ENCODE measurements at regions not wholly inside any gene's neighbourhood (a gene's known extent, or its start where the extent isn't known, plus 50 kb on each side); places are given as distances from the start of the nearest gene placed in this dataset.

GRCh38 chr4:124486423-124486822 lies 226.1 kb downstream of the ANKRD50 start:
- DNase-seq = no peak

GRCh38 chr4:124487651-124488050 lies 224.9 kb downstream of the ANKRD50 start:
- DNase-seq = no peak

- no peak for DNase-seq
Observed at GRCh38 chr4:124491361-124492145, 221.0 kb downstream of the ANKRD50 start.

- peak in 2 of 4 experiments; percentile 1 to 3 for DNase-seq
Observed at GRCh38 chr4:124499261-124499660, 213.3 kb downstream of the ANKRD50 start.

- no peak for DNase-seq
Observed at GRCh38 chr4:124501576-124501975, 211.0 kb downstream of the ANKRD50 start.

GRCh38 chr4:124504431-124504830 lies 208.1 kb downstream of the ANKRD50 start:
- DNase-seq = no peak

GRCh38 chr4:124505211-124505610 lies 207.3 kb downstream of the ANKRD50 start:
- no peak for DNase-seq

GRCh38 chr4:124509151-124509550 lies 203.4 kb downstream of the ANKRD50 start:
- DNase-seq = no peak

GRCh38 chr4:124514588-124514987 lies 197.9 kb downstream of the ANKRD50 start:
- DNase-seq = no peak

- DNase-seq = no peak
Observed at GRCh38 chr4:124515591-124515990, 196.9 kb downstream of the ANKRD50 start.

GRCh38 chr4:124519196-124519595 lies 193.3 kb downstream of the ANKRD50 start:
- no peak for DNase-seq

- DNase-seq = no peak
Observed at GRCh38 chr4:124523816-124524215, 188.7 kb downstream of the ANKRD50 start.

- no peak for DNase-seq
Observed at GRCh38 chr4:124525524-124525923, 187.0 kb downstream of the ANKRD50 start.

- no peak for DNase-seq
Observed at GRCh38 chr4:124526331-124526730, 186.2 kb downstream of the ANKRD50 start.

GRCh38 chr4:124526769-124527168 lies 185.8 kb downstream of the ANKRD50 start:
- DNase-seq = no peak

GRCh38 chr4:124527364-124527763 lies 185.2 kb downstream of the ANKRD50 start:
- no peak for DNase-seq

GRCh38 chr4:124529131-124529530 lies 183.4 kb downstream of the ANKRD50 start:
- no peak for DNase-seq

- DNase-seq = no peak
Observed at GRCh38 chr4:124530464-124531077, 182.0 kb downstream of the ANKRD50 start.

GRCh38 chr4:124534131-124534530 lies 178.4 kb downstream of the ANKRD50 start:
- no peak for DNase-seq

GRCh38 chr4:124535003-124535402 lies 177.5 kb downstream of the ANKRD50 start:
- no peak for DNase-seq

GRCh38 chr4:124536946-124537345 lies 175.6 kb downstream of the ANKRD50 start:
- no peak for DNase-seq

- DNase-seq = no peak
Observed at GRCh38 chr4:124537971-124538370, 174.6 kb downstream of the ANKRD50 start.

- DNase-seq = no peak
Observed at GRCh38 chr4:124540014-124540413, 172.5 kb downstream of the ANKRD50 start.

All from suppressor macrophage (primary cell).